Ovary (tissue), 3 donors: ENCODE measurements at regions not wholly inside any gene's neighbourhood (a gene's known extent, or its start where the extent isn't known, plus 50 kb on each side); places are given as distances from the start of the nearest gene placed in this dataset.

Experiments used
- CTCF ChIP-seq, 3 donors: fragments of 450-650 bp in 2 of 3; fragments of 200-600 bp in 1 of 3; IDR thresholded peaks; one replicate each; pipeline versions ENCODE4 v1.5.1 to v1.8.0; 2016 to 2022; ENCODE audit warnings: antibody characterized with exemption in 3 of 3, mild to moderate bottlenecking in 1 of 3
- EP300 ChIP-seq: sonication (generic); formaldehyde crosslinking; IDR thresholded peaks from one replicate; pipeline ENCODE4 v1.6.1; 2017; ENCODE audit warnings: antibody characterized with exemption
- POLR2A ChIP-seq: fragments of 450-650 bp; IDR thresholded peaks from one replicate; pipeline ENCODE4 v1.6.1; 2017; ENCODE audit warnings: antibody characterized with exemption, mild to moderate bottlenecking, moderate library complexity
- donor health status: DM: no; HTN: no; CAD: no.

- no peak for TF ChIP-seq CTCF (IDR thresholded peaks at IDR 0.05)
- TF ChIP-seq POLR2A: no peak
- TF ChIP-seq EP300: no peak
These were observed 110.7 kb upstream of the E2F8 start for GRCh38 chr11:19351426-19351825.
